ENCODE measurements at regions not wholly inside any gene's neighbourhood (a gene's known extent, or its start where the extent isn't known, plus 50 kb on each side); places are given as distances from the start of the nearest gene placed in this dataset.

- no peak for TF ChIP-seq Cebpa-rat (IDR thresholded peaks at IDR 0.05)
- H3K27me3 ChIP-seq, result no peaks in the 10 kb centered on the region
- no peaks in the 10 kb centered on the region for H4K20me1 ChIP-seq
- no peak overlapping the region for H3K4me2 ChIP-seq
- no peaks in the 10 kb centered on the region for H3K9me3 ChIP-seq (replicated peaks in 1 of 11)
- no peaks in the 10 kb centered on the region for H3K36me3 ChIP-seq
- H3K27ac ChIP-seq, result no peak overlapping the region
- H3K4me3 ChIP-seq, result no peak overlapping the region
- H3K4me1 ChIP-seq, result peaks cover 0 to 5% (median 0%) of the 10 kb centered on the region in 10 experiments; a peak in 1 of 20 replicates
- no peak overlapping the region for H3K9ac ChIP-seq
Observed at GRCh38 chr2:59734743-59735142, 818.7 kb downstream of the BCL11A start.

GRCh38 chr2:59733970-59734369, 819.5 kb downstream of the BCL11A start:
- TF ChIP-seq Cebpa-rat (IDR thresholded peaks at IDR 0.05), result no peak
- Histone ChIP-seq H3K4me1 (peaks cover 0 to 5% (median 0%) of the 10 kb centered on the region in 10 experiments; a peak in 1 of 20 replicates), H3K27me3 (no peaks in the 10 kb centered on the region), H4K20me1 (no peaks in the 10 kb centered on the region), H3K9ac (no peak overlapping the region), H3K4me2 (no peak overlapping the region), H3K36me3 (no peaks in the 10 kb centered on the region), H3K9me3 (replicated peaks in 1 of 11) (no peaks in the 10 kb centered on the region), H3K4me3 (no peak overlapping the region), H3K27ac (no peak overlapping the region)

DNA sequence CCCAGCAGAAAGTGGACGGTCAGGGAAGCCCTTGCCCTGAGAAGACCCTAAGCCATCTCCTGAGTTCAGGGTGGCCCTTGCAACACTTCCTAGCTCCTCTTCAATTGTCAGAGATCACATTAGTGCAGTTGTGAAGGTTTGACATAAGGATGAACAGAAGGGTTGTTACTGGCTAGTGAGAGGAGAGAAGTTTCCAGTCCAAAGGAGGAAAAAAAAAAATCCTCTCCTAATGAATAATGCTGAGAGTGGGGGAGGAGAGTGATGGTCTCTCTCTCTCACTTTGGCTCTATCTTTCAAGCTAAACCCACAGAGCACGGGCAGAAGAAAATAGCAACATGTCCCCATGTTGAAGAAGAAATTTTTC, 819.9 kb downstream of the BCL11A start:
- H3K4me1 ChIP-seq, result peaks cover 0 to 5% (median 0%) of the 10 kb centered on the region in 10 experiments; a peak in 1 of 20 replicates
- no peak overlapping the region for H3K9ac ChIP-seq
- H3K27ac ChIP-seq, result no peak overlapping the region
- no peaks in the 10 kb centered on the region for H4K20me1 ChIP-seq
- no peak for TF ChIP-seq Cebpa-rat (IDR thresholded peaks at IDR 0.05)
- no peaks in the 10 kb centered on the region for H3K27me3 ChIP-seq
- no peak overlapping the region for H3K4me3 ChIP-seq
- no peak overlapping the region for H3K4me2 ChIP-seq
- no peaks in the 10 kb centered on the region for H3K36me3 ChIP-seq
- H3K9me3 ChIP-seq (replicated peaks in 1 of 11), result no peaks in the 10 kb centered on the region

DNA sequence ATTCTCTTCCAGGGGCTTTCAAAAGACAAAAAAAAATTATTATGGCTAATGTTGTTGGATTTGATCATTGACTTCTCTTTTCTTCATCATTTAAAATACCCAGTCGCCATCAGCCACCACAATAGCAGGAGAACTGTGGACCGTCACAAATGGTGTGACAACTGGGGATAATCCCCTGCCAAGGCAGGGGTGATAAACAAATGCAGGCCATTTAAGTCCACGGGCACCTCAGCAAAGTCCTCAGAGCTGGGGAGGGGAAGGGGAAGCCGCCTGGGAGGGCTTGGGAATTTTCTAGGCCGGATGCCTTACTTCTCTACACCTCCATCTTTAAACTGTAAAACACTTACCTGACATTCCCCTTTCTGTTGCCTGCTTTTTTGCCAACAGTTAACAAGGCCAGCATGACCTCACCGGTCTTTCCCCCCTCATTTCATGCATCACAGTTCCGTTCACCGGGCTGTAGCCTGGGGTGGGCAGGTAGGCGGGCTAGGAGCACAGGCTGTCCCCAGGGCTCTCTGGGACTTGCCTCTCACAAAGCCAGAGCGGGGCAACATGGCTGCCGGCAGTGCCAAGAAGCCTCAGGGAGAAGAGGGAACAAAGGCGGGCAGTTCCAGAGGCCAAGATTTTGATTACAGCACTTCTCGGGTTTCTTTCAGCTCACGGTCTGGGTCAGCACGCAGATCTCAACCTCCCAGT, 820.4 kb downstream of the BCL11A start:
- no peak overlapping the region for H3K27ac ChIP-seq
- no peaks in the 10 kb centered on the region for H3K27me3 ChIP-seq
- H3K9me3 ChIP-seq (replicated peaks in 1 of 11), result no peaks in the 10 kb centered on the region
- no peaks in the 10 kb centered on the region for H3K36me3 ChIP-seq
- H3K4me2 ChIP-seq, result no peak overlapping the region
- H3K4me1 ChIP-seq, result peaks cover 0 to 5% (median 0%) of the 10 kb centered on the region in 10 experiments; a peak in 1 of 20 replicates
- no peak overlapping the region for H3K9ac ChIP-seq
- no peak overlapping the region for H3K4me3 ChIP-seq
- no peaks in the 10 kb centered on the region for H4K20me1 ChIP-seq
- TF ChIP-seq Cebpa-rat (IDR thresholded peaks at IDR 0.05), result no peak

- Histone ChIP-seq H3K4me3 (no peak overlapping the region), H3K9ac (no peak overlapping the region), H4K20me1 (no peaks in the 10 kb centered on the region), H3K4me1 (peaks cover 0 to 19% (median 0%) of the 10 kb centered on the region in 10 experiments; a peak in 7 of 20 replicates), H3K27me3 (no peaks in the 10 kb centered on the region), H3K9me3 (replicated peaks in 1 of 11) (no peaks in the 10 kb centered on the region), H3K36me3 (no peaks in the 10 kb centered on the region), H3K27ac (peak overlapping the region in 3 of 11 experiments; percentile 7 to 55 (median 12); a peak in 4 of 22 replicates), H3K4me2 (peak overlapping the region in 2 of 11 experiments; percentile 21 to 35; a peak in 3 of 22 replicates)
- TF ChIP-seq Cebpa-rat (IDR thresholded peaks at IDR 0.05), result no peak
Observed at GRCh38 chr2:59727121-59727590, 826.3 kb downstream of the BCL11A start.

DNA sequence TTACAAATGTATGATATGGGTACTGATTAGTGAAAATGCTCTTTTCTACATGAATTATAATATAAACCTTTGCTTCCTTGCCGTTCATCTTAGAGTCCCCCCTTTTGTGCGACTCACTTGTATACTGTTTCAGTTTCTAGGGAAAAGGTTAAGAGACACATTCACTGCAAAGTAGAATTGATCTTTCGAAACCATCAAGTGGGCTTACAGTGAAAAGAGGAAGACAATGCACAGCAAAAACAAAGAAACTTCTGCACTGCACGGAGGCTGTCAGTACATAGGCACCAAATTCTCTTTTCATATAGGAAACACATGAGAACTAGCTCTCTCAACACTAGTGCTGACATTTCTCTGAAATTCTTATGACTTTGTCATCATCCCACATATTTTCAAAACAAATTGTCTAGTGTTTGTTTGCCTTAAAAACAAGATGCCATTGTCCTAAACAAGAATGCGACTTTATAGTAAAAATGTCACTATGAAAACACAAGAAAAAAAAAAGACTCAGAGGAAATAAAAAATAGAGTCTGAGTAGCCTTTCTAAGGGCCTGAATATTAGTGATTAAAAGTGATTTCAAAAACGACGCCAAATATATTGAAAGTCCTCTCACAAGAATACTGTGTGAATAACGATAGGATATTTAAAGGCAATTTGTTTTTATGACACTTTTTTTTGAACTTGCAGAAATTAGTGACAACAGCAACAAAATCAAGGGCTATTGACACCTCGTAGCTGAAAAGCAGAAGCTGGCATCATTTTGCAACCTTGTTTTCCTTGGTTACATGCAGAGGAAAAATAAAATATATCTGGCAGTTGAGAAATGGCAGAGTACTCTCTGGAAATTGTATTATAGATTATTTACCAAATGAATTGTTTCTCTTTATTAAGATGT, 827.0 kb downstream of the BCL11A start:
- peaks cover 0 to 19% (median 0%) of the 10 kb centered on the region in 10 experiments; a peak in 7 of 20 replicates for H3K4me1 ChIP-seq
- no peaks in the 10 kb centered on the region for H3K36me3 ChIP-seq
- peak overlapping the region in 4 of 11 experiments; percentile 5 to 35 (median 16); a peak in 3 of 22 replicates for H3K4me2 ChIP-seq
- no peaks in the 10 kb centered on the region for H4K20me1 ChIP-seq
- peak overlapping the region in 3 of 11 experiments; percentile 12 to 55 (median 48); a peak in 4 of 22 replicates for H3K27ac ChIP-seq
- H3K4me3 ChIP-seq, result no peak overlapping the region
- no peak for TF ChIP-seq Cebpa-rat (IDR thresholded peaks at IDR 0.05)
- no peak overlapping the region for H3K9ac ChIP-seq
- no peaks in the 10 kb centered on the region for H3K27me3 ChIP-seq
- no peaks in the 10 kb centered on the region for H3K9me3 ChIP-seq (replicated peaks in 1 of 11)

DNA sequence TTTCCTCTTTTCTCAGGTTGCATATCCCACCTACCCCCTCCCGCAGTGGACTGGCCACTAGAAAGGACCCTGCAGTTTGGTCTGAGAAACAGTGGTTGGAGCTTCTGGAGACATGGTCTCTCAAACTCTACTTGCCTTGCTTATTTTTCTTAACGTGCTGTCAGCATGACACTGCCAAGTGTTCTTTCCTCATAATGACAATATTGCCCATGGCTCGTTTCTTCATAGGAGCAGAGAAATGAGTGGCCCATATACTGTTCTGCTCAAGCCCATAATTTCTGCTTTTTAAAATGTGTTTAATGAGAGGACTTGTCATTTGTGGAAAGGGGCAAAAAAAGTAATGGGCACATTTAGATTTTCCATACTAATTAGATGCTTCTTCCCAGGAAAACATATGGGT, 828.7 kb downstream of the BCL11A start:
- Histone ChIP-seq H3K4me1 (peaks cover 0 to 19% (median 0%) of the 10 kb centered on the region in 10 experiments; a peak in 7 of 20 replicates), H4K20me1 (no peaks in the 10 kb centered on the region), H3K27me3 (no peaks in the 10 kb centered on the region), H3K9ac (no peak overlapping the region), H3K4me2 (no peak overlapping the region), H3K4me3 (no peak overlapping the region), H3K36me3 (no peaks in the 10 kb centered on the region), H3K9me3 (replicated peaks in 1 of 11) (no peaks in the 10 kb centered on the region), H3K27ac (no peak overlapping the region)
- TF ChIP-seq Cebpa-rat (IDR thresholded peaks at IDR 0.05), result no peak

DNA sequence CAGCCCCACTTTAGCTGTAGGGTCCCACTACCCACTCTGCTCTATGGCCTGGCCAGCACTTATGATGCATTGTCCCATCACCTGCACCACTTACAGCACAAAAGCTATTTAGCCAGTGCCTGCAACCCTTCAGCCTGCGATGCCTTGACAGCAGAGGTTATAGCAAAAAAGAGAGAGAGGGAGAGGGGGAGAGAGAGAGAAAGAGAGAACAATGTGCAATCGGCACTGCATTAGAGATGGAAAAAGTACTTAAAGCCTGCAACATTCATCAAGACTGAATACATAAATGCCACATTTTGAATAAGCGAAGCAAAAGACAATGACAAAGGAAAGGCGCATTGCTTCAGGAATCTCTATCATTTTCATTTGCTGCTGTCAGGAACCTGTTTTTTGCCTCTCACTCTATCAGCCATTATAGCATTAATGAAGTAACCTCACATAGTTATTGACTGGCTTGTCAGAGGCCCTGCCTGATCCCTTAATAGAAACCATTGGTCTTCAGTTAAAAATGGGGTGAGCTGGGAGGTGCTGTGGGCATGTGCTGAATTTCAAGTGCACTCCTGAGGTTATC, 833.1 kb downstream of the BCL11A start:
- H3K4me1 ChIP-seq, result no peaks in the 10 kb centered on the region
- no peak overlapping the region for H3K27ac ChIP-seq
- no peaks in the 10 kb centered on the region for H4K20me1 ChIP-seq
- no peak for TF ChIP-seq Cebpa-rat (IDR thresholded peaks at IDR 0.05)
- H3K27me3 ChIP-seq, result no peaks in the 10 kb centered on the region
- H3K36me3 ChIP-seq, result no peaks in the 10 kb centered on the region
- H3K9me3 ChIP-seq (replicated peaks in 1 of 11), result no peaks in the 10 kb centered on the region
- H3K9ac ChIP-seq, result no peak overlapping the region
- H3K4me2 ChIP-seq, result no peak overlapping the region
- no peak overlapping the region for H3K4me3 ChIP-seq

DNA sequence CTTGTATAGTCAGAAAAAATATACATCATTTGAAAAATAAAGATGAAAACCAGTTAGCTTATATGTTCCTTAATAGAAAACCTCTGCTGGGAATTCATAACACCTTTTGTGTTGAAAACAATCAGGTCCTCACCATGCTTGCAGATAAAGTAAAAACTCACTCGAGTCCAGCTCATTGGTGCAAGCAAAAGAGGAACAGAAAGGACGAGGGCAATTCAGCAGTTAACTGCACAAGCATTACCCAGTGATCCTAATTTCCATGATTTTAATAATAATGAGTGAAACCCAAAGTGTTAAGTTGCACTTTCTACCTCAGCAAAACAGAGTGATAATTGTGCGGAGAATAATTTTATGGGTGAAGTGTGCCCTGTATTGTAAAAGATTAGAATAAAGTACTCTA, 839.9 kb downstream of the BCL11A start:
- peaks cover 0 to under 1% (median 0%) of the 10 kb centered on the region in 10 experiments; a peak in 1 of 20 replicates for H3K4me1 ChIP-seq
- H3K9ac ChIP-seq, result no peak overlapping the region
- H3K27ac ChIP-seq, result no peak overlapping the region
- no peaks in the 10 kb centered on the region for H3K9me3 ChIP-seq (replicated peaks in 1 of 11)
- H3K27me3 ChIP-seq, result no peaks in the 10 kb centered on the region
- TF ChIP-seq Cebpa-rat (IDR thresholded peaks at IDR 0.05), result no peak
- H3K4me2 ChIP-seq, result no peak overlapping the region
- H3K4me3 ChIP-seq, result no peak overlapping the region
- no peaks in the 10 kb centered on the region for H4K20me1 ChIP-seq
- no peaks in the 10 kb centered on the region for H3K36me3 ChIP-seq
